SK-N-SH (cell line): ENCODE measurements at regions not wholly inside any gene's neighbourhood (a gene's known extent, or its start where the extent isn't known, plus 50 kb on each side); places are given as distances from the start of the nearest gene placed in this dataset.

Source experiments
- CTCF ChIA-PET: fragments of 300-600, 350-600 bp; formaldehyde crosslinking; extraction: SDS; loops from one replicate; lab custom pipeline; 2021; lab: Yijun Ruan, JAX
- POLR2A ChIA-PET: fragments of 350-600 bp; sonication (Branson Sonifier 250); formaldehyde crosslinking; extraction: SDS; loops from one replicate; lab custom pipeline; 2020; ENCODE audit warnings: antibody characterized with exemption, inconsistent platforms; lab: Yijun Ruan, JAX
- DNase-seq: peaks from one replicate; pipeline ENCODE4 v3.0.0; 2012
- H2AFZ ChIP-seq: fragments of 200-600 bp; sonication (generic); 2 replicates; pipeline ENCODE4 v1.8.1; 2016; ENCODE audit warnings: antibody characterized with exemption, mild to moderate bottlenecking, low read depth
- H3F3A ChIP-seq: fragments of 200-600 bp; sonication (generic); replicated peaks from 2 replicates; pipeline ENCODE3; 2016; ENCODE audit warnings: antibody characterized with exemption, mild to moderate bottlenecking; ENCODE audit not compliant: insufficient read depth
- H3K27ac ChIP-seq, 2 experiments: fragments of 200-500 bp in 1 of 2; fragments of 200-600 bp in 1 of 2; sonication (Bioruptor generic) in 1 of 2; sonication (generic), shearing (Covaris generic) in 1 of 2; 2 replicates each; pipeline versions ENCODE4 v1.5.1 to v1.6.1; 2014 to 2016; ENCODE audit warnings: low read depth in 2 of 2, inconsistent platforms in 1 of 2, low read length in 1 of 2, mild to moderate bottlenecking in 1 of 2, mixed read lengths in 1 of 2
- H3K27me3 ChIP-seq: fragments of 200-600 bp; sonication (generic), shearing (Covaris generic); 2 replicates; pipeline ENCODE4 v1.6.1; 2016; ENCODE audit warnings: mixed run types; ENCODE audit not compliant: insufficient read depth
- H3K36me3 ChIP-seq, 2 experiments: fragments of 200-500 bp in 1 of 2; fragments of 200-600 bp in 1 of 2; sonication (Bioruptor generic) in 1 of 2; sonication (generic) in 1 of 2; replicated peaks in 1 of 2; 2 replicates each; pipeline versions ENCODE3 to v1.5.1; 2014 to 2016; ENCODE audit warnings: low read length in 1 of 2, mild to moderate bottlenecking in 1 of 2; ENCODE audit not compliant: insufficient read depth in 2 of 2, control insufficient read depth in 1 of 2
- H3K4me1 ChIP-seq, 2 experiments: fragments of 200-500 bp in 1 of 2; fragments of 200-600 bp in 1 of 2; sonication (Bioruptor generic) in 1 of 2; sonication (generic), shearing (Covaris generic) in 1 of 2; 2 replicates each; pipeline versions ENCODE4 v1.5.1 to v1.6.1; 2014 to 2016; ENCODE audit warnings: low read depth in 1 of 2, low read length in 1 of 2, mixed run types in 1 of 2; ENCODE audit not compliant: insufficient read depth in 2 of 2, control insufficient read depth in 1 of 2
- H3K4me2 ChIP-seq: fragments of 200-600 bp; sonication (generic), shearing (Covaris generic); 2 replicates; pipeline ENCODE4 v1.6.1; 2017; ENCODE audit warnings: mixed run types
- H3K4me3 ChIP-seq, 2 experiments: fragments of 200-500 bp in 1 of 2; fragments of 200-600 bp in 1 of 2; sonication (Bioruptor generic) in 1 of 2; sonication (generic), shearing (Covaris generic) in 1 of 2; 2 replicates each; pipeline versions ENCODE4 v1.5.1 to v1.8.1; 2014 to 2016; ENCODE audit warnings: low read depth in 2 of 2, inconsistent platforms in 1 of 2, low read length in 1 of 2, mild to moderate bottlenecking in 1 of 2, mixed read lengths in 1 of 2, moderate library complexity in 1 of 2
- H3K79me2 ChIP-seq: fragments of 200-600 bp; sonication (generic); 2 replicates; pipeline ENCODE4 v1.8.1; 2017; ENCODE audit warnings: mild to moderate bottlenecking; ENCODE audit not compliant: insufficient read depth
- H3K9ac ChIP-seq: fragments of 200-600 bp; sonication (generic); 2 replicates; pipeline ENCODE4 v1.6.1; 2017; ENCODE audit warnings: mixed run types
- H3K9me2 ChIP-seq: fragments of 200-600 bp; sonication (generic); 2 replicates; pipeline ENCODE4 v1.6.1; 2017; ENCODE audit warnings: mixed run types
- H3K9me3 ChIP-seq: fragments of 200-600 bp; sonication (generic); 2 replicates; pipeline ENCODE4 v1.6.1; 2017; ENCODE audit warnings: mixed run types, mild to moderate bottlenecking, moderate library complexity
- H4K20me1 ChIP-seq: fragments of 200-600 bp; sonication (generic); 2 replicates; pipeline ENCODE4 v1.6.1; 2017; ENCODE audit warnings: mild to moderate bottlenecking, mixed run types; ENCODE audit not compliant: insufficient read depth
- CHD2 ChIP-seq: fragments of 150-350 bp; IDR thresholded peaks from 2 replicates; pipeline ENCODE4 v1.6.1; 2018; ENCODE audit warnings: low read length; ENCODE audit not compliant: partially characterized antibody
- ELF1 ChIP-seq: IDR thresholded peaks from 2 replicates; pipeline ENCODE4 v1.4.0; 2012
- EP300 ChIP-seq, 2 experiments: IDR thresholded peaks; 2 replicates each; pipeline versions ENCODE4 v1.4.0 to v1.6.1; 2012; ENCODE audit warnings: borderline replicate concordance in 1 of 2, low read depth in 1 of 2, low read length in 1 of 2
- EZH2phosphoT487 ChIP-seq: fragments of 200-600 bp; sonication (generic); IDR thresholded peaks from 2 replicates; pipeline ENCODE4 v1.6.1; 2017; ENCODE audit warnings: low read depth, mixed run types, mild to moderate bottlenecking, antibody characterized with exemption, moderate library complexity, borderline replicate concordance
- FOSL2 ChIP-seq: IDR thresholded peaks from 2 replicates; pipeline ENCODE4 v1.4.0; 2012; ENCODE audit warnings: low read depth, mild to moderate bottlenecking, moderate library complexity, borderline replicate concordance
- FOXJ3 ChIP-seq: sonication (generic); formaldehyde crosslinking; IDR thresholded peaks from 2 replicates; pipeline ENCODE4 v1.5.1; 2020; ENCODE audit warnings: mild to moderate bottlenecking, missing genetic modification reagents
- GABPA ChIP-seq: IDR thresholded peaks from 2 replicates; pipeline ENCODE4 v1.4.0; 2012; ENCODE audit warnings: low read depth, mild to moderate bottlenecking
- JUND ChIP-seq: IDR thresholded peaks from 2 replicates; pipeline ENCODE4 v1.4.0; 2012
- MEF2A ChIP-seq: IDR thresholded peaks from 2 replicates; pipeline ENCODE4 v1.4.0; 2012; ENCODE audit warnings: low read depth, borderline replicate concordance
- NFIC ChIP-seq: IDR thresholded peaks from 2 replicates; pipeline ENCODE4 v1.4.0; 2012; ENCODE audit warnings: borderline replicate concordance
- PBX3 ChIP-seq: IDR thresholded peaks from 2 replicates; pipeline ENCODE4; 2012
- POLR2AphosphoS5 ChIP-seq: IDR thresholded peaks from 2 replicates; pipeline ENCODE4 v1.6.1; 2012; ENCODE audit warnings: low read depth, low read length
- RAD21 ChIP-seq: IDR thresholded peaks from 2 replicates; pipeline ENCODE4 v1.6.1; 2012; ENCODE audit warnings: mild to moderate bottlenecking, low read length
- RCOR1 ChIP-seq: fragments of 150-350 bp; IDR thresholded peaks from 2 replicates; pipeline ENCODE4 v1.6.1; 2017; ENCODE audit warnings: antibody characterized with exemption, low read length
- RFX5 ChIP-seq: IDR thresholded peaks from 2 replicates; pipeline ENCODE4 v1.6.1; 2012; ENCODE audit warnings: mild to moderate bottlenecking, improper control_type of control experiment, low read length
- SIN3A ChIP-seq: IDR thresholded peaks from 2 replicates; pipeline ENCODE4 v1.6.1; 2012; ENCODE audit warnings: low read depth, mild to moderate bottlenecking, low read length, moderate library complexity, borderline replicate concordance
- SMC3 ChIP-seq: IDR thresholded peaks from 2 replicates; pipeline ENCODE4 v1.6.1; 2012; ENCODE audit warnings: low read depth, low read length, improper control_type of control experiment
- TAF1 ChIP-seq: IDR thresholded peaks from 2 replicates; pipeline ENCODE4 v1.6.1; 2012; ENCODE audit warnings: low read depth, mild to moderate bottlenecking, low read length, moderate library complexity, borderline replicate concordance
- TCF12 ChIP-seq: IDR thresholded peaks from 2 replicates; pipeline ENCODE4 v1.4.0; 2012
- TEAD4 ChIP-seq: IDR thresholded peaks from 2 replicates; pipeline ENCODE4 v1.4.0; 2012; ENCODE audit warnings: mild to moderate bottlenecking, borderline replicate concordance; ENCODE audit not compliant: insufficient read depth
- YY1 ChIP-seq: IDR thresholded peaks from 2 replicates; pipeline ENCODE4 v1.4.0; 2012; ENCODE audit warnings: low read depth, mild to moderate bottlenecking
- ZBTB33 ChIP-seq: IDR thresholded peaks from 2 replicates; pipeline ENCODE4 v1.4.0; 2012; ENCODE audit warnings: low read depth, borderline replicate concordance
- WGBS: methylation state at CpG from one replicate; pipeline ENCODE4 v1.1.6; 2017; ENCODE audit warnings: low lambda C conversion rate; 5-methylcytosine and 5-hydroxymethylcytosine counted together
- TF ChIP-seq, protein P1 (sequence below): fragments of 150-350 bp; IDR thresholded peaks from 2 replicates; pipeline ENCODE4 v1.6.1; 2016; ENCODE audit warnings: mild to moderate bottlenecking, low read depth, low read length
- TF ChIP-seq, protein P2 (sequence below): IDR thresholded peaks from 2 replicates; pipeline ENCODE4 v1.4.0; 2012; ENCODE audit warnings: low read depth

DNA sequence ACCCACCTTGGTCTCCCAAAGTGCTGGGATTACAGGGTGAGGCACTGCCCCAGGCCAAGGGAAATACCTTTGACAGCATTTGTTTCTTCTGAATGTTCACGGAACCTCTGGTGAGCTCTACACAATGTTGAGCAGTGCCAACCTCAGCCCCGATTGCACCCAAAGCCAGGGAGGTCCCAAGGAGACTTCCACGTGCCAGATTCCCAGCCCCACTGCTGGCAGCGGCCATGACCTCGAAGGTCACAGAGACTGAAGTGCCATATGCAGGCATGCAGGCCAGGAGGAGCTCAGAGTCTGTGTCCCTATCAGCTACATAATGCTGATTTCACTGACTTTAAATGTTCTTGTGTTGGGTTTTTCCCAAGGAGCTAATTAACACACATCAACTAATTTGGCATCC lies 226.4 kb upstream of the FOXF1 start:
- Histone ChIP-seq H3K36me3 (no peaks in the 10 kb centered on the region), H3K4me2 (no peak overlapping the region), H3K4me1 (no peaks in the 10 kb centered on the region), H2AFZ (no peak overlapping the region), H3K79me2 (no peaks in the 10 kb centered on the region), H3K9me3 (no peaks in the 10 kb centered on the region), H4K20me1 (no peaks in the 10 kb centered on the region), H3K9me2 (no peaks in the 10 kb centered on the region), H3K9ac (no peak overlapping the region), H3F3A (no peaks in the 10 kb centered on the region), H3K27me3 (peaks cover 77% of the 10 kb centered on the region), H3K4me3 (no peak overlapping the region), H3K27ac (no peak overlapping the region)
- 12% methylated on average over 4 of the region's 5 CpGs for WGBS
- POLR2A ChIA-PET: no interaction called here
- no peak for DNase-seq
- CTCF ChIA-PET: interaction anchor here (0.9 kb wide), 1 partner anchor 36 kb away, joined by 3 read pairs; no protein-coding TSS in a partner anchor
- TF ChIP-seq YY1 (no peak), TCF12 (no peak), ELF1 (no peak), CHD2 (no peak), FOSL2 (no peak), FOXJ3 (CRISPR knock-in tag) (no peak), RAD21 (no peak), SIN3A (no peak), PBX3 (no peak), GABPA (no peak), ZBTB33 (no peak), EZH2phosphoT487 (no peak), POLR2AphosphoS5 (no peak)
- TF ChIP-seq, protein P1, sequence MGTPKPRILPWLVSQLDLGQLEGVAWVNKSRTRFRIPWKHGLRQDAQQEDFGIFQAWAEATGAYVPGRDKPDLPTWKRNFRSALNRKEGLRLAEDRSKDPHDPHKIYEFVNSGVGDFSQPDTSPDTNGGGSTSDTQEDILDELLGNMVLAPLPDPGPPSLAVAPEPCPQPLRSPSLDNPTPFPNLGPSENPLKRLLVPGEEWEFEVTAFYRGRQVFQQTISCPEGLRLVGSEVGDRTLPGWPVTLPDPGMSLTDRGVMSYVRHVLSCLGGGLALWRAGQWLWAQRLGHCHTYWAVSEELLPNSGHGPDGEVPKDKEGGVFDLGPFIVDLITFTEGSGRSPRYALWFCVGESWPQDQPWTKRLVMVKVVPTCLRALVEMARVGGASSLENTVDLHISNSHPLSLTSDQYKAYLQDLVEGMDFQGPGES: no peak
- TF ChIP-seq, protein P2, sequence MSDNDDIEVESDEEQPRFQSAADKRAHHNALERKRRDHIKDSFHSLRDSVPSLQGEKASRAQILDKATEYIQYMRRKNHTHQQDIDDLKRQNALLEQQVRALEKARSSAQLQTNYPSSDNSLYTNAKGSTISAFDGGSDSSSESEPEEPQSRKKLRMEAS: no peak

DNA sequence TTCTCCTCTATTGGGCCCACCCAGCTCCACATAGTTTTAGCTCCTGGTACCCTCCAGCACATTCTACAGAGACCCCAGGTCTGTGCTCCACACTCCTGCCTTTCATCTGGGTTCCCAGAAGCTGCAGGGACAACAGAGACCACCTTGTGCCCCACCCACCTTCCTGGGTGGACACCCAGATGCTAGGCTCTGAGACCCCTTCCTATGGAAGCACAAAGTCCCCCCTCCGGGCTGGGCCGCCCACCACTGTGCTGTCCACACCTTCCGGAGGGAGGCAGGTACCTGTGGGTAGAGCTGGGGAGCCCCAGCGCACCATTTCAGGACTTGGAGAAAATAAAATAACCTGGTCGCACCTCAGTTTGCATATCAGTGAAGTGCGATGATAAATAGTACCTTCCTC lies 224.9 kb upstream of the FOXF1 start:
- ChIA-PET CTCF (interaction anchor here (0.9 kb wide), 1 partner anchor 269 kb away, joined by 3 read pairs; no protein-coding TSS in a partner anchor), POLR2A (no interaction called here)
- 10% methylated on average over 2 of the region's 6 CpGs for WGBS
- Histone ChIP-seq H3K9me3 (no peaks in the 10 kb centered on the region), H3K9me2 (no peaks in the 10 kb centered on the region), H2AFZ (no peak overlapping the region), H3K9ac (no peak overlapping the region), H3K79me2 (no peaks in the 10 kb centered on the region), H3K27ac (no peak overlapping the region), H3F3A (no peaks in the 10 kb centered on the region), H3K27me3 (peaks cover 92% of the 10 kb centered on the region), H3K4me2 (no peak overlapping the region), H3K4me3 (no peak overlapping the region), H4K20me1 (no peaks in the 10 kb centered on the region), H3K36me3 (no peaks in the 10 kb centered on the region), H3K4me1 (no peaks in the 10 kb centered on the region)
- TF ChIP-seq NFIC: no peak
- TF ChIP-seq EP300 (IDR thresholded peaks at IDR 0.05; ENCODE audit: borderline replicate concordance in 1 of 2, low read depth in 1 of 2, low read length in 1 of 2): no peak
- no peak for TF ChIP-seq SIN3A
- no peak for TF ChIP-seq JUND
- no peak for TF ChIP-seq MEF2A
- no peak for TF ChIP-seq TAF1
- no peak for TF ChIP-seq GABPA
- TF ChIP-seq SMC3: no peak
- TF ChIP-seq YY1: no peak
- TF ChIP-seq RCOR1: no peak
- no peak for TF ChIP-seq EZH2phosphoT487
- TF ChIP-seq ZBTB33: no peak
- no peak for TF ChIP-seq RFX5
- no peak for TF ChIP-seq RAD21
- no peak for TF ChIP-seq TCF12
- TF ChIP-seq TEAD4: no peak
- no peak for DNase-seq
